ENCODE measurements at regions not wholly inside any gene's neighbourhood (a gene's known extent, or its start where the extent isn't known, plus 50 kb on each side); places are given as distances from the start of the nearest gene placed in this dataset.

GRCh38 chr18:55877321-55877720 lies 289.3 kb upstream of the TCF4 start:
- no peaks in the 10 kb centered on the region for H3K27me3 ChIP-seq (ENCODE audit: insufficient read depth, low read length, poor library complexity)
- H2BK120ac ChIP-seq (ENCODE audit: low read depth, low read length): no peak overlapping the region
- no peak overlapping the region for H3K4ac ChIP-seq (ENCODE audit: low read depth, low read length)
- H4K5ac ChIP-seq (ENCODE audit: low read length): no peak overlapping the region
- no peaks in the 10 kb centered on the region for H3K79me1 ChIP-seq (ENCODE audit: low read length)
- H3K27ac ChIP-seq (ENCODE audit: low read depth, low read length): no peak overlapping the region
- no peaks in the 10 kb centered on the region for H3K79me2 ChIP-seq (ENCODE audit: control insufficient read depth, insufficient read depth, low read length)
- no peak overlapping the region for H3K18ac ChIP-seq (ENCODE audit: low read length)
- no peak overlapping the region for H2BK15ac ChIP-seq (replicated peaks; ENCODE audit: low read depth)
- no peak for DNase-seq
- no peak overlapping the region for H4K8ac ChIP-seq (ENCODE audit: low read depth, low read length)
- H3K56ac ChIP-seq (ENCODE audit: low read length): no peak overlapping the region
- WGBS (ENCODE audit: extremely low coverage, insufficient coverage, low lambda C conversion rate): no CpG with 5 or more reads among the region's 1 CpG
- H3K9ac ChIP-seq (ENCODE audit: low read length): no peak overlapping the region
- no peak overlapping the region for H3K4me2 ChIP-seq (ENCODE audit: low read length)
- no peak overlapping the region for H3K4me3 ChIP-seq (ENCODE audit: low read length)
- H3K23ac ChIP-seq (ENCODE audit: low read length): no peak overlapping the region
- H2BK5ac ChIP-seq (ENCODE audit: low read length): no peak overlapping the region
- no peaks in the 10 kb centered on the region for H3K36me3 ChIP-seq (ENCODE audit: control insufficient read depth, insufficient read depth, low read length)
- peaks cover 2% of the 10 kb centered on the region for H3K4me1 ChIP-seq (ENCODE audit: control insufficient read depth, low read depth, low read length)
- no peak overlapping the region for H2AK5ac ChIP-seq (ENCODE audit: low read length)

- no peak overlapping the region for H2BK15ac ChIP-seq (replicated peaks; ENCODE audit: low read depth)
- no peaks in the 10 kb centered on the region for H3K79me1 ChIP-seq (ENCODE audit: low read length)
- no peak overlapping the region for H4K5ac ChIP-seq (ENCODE audit: low read length)
- peaks cover 2% of the 10 kb centered on the region for H3K4me1 ChIP-seq (ENCODE audit: control insufficient read depth, low read depth, low read length)
- no peak for DNase-seq
- no peak overlapping the region for H4K8ac ChIP-seq (ENCODE audit: low read depth, low read length)
- H3K36me3 ChIP-seq (ENCODE audit: control insufficient read depth, insufficient read depth, low read length): no peaks in the 10 kb centered on the region
- WGBS (ENCODE audit: extremely low coverage, insufficient coverage, low lambda C conversion rate): no CpG with 5 or more reads among the region's 2 CpGs
- no peaks in the 10 kb centered on the region for H3K79me2 ChIP-seq (ENCODE audit: control insufficient read depth, insufficient read depth, low read length)
- H3K56ac ChIP-seq (ENCODE audit: low read length): no peak overlapping the region
- H2BK120ac ChIP-seq (ENCODE audit: low read depth, low read length): no peak overlapping the region
- no peak overlapping the region for H2AK5ac ChIP-seq (ENCODE audit: low read length)
- H3K27ac ChIP-seq (ENCODE audit: low read depth, low read length): no peak overlapping the region
- H3K4me3 ChIP-seq (ENCODE audit: low read length): no peak overlapping the region
- no peak overlapping the region for H3K18ac ChIP-seq (ENCODE audit: low read length)
- H3K9ac ChIP-seq (ENCODE audit: low read length): no peak overlapping the region
- no peak overlapping the region for H3K4ac ChIP-seq (ENCODE audit: low read depth, low read length)
- no peak overlapping the region for H2BK5ac ChIP-seq (ENCODE audit: low read length)
- no peak overlapping the region for H3K23ac ChIP-seq (ENCODE audit: low read length)
- no peak overlapping the region for H3K4me2 ChIP-seq (ENCODE audit: low read length)
- H3K27me3 ChIP-seq (ENCODE audit: insufficient read depth, low read length, poor library complexity): no peaks in the 10 kb centered on the region
Measured at GRCh38 chr18:55876254-55876653, 288.3 kb upstream of the TCF4 start.

GRCh38 chr18:55875371-55875901 lies 287.4 kb upstream of the TCF4 start:
- no peaks in the 10 kb centered on the region for H3K79me1 ChIP-seq (ENCODE audit: low read length)
- H2BK5ac ChIP-seq (ENCODE audit: low read length): no peak overlapping the region
- H3K4me3 ChIP-seq (ENCODE audit: low read length): no peak overlapping the region
- H3K4ac ChIP-seq (ENCODE audit: low read depth, low read length): no peak overlapping the region
- H3K56ac ChIP-seq (ENCODE audit: low read length): no peak overlapping the region
- no peak overlapping the region for H2AK5ac ChIP-seq (ENCODE audit: low read length)
- H3K27ac ChIP-seq (ENCODE audit: low read depth, low read length): no peak overlapping the region
- no peaks in the 10 kb centered on the region for H3K36me3 ChIP-seq (ENCODE audit: control insufficient read depth, insufficient read depth, low read length)
- H3K18ac ChIP-seq (ENCODE audit: low read length): peak overlapping the region; percentile 87
- H3K4me1 ChIP-seq (ENCODE audit: control insufficient read depth, low read depth, low read length): peaks cover 2% of the 10 kb centered on the region
- no CpG with 5 or more reads among the region's 3 CpGs for WGBS (ENCODE audit: extremely low coverage, insufficient coverage, low lambda C conversion rate)
- no peaks in the 10 kb centered on the region for H3K27me3 ChIP-seq (ENCODE audit: insufficient read depth, low read length, poor library complexity)
- peak overlapping the region; percentile 7 for H4K5ac ChIP-seq (ENCODE audit: low read length)
- H4K8ac ChIP-seq (ENCODE audit: low read depth, low read length): peak overlapping the region; percentile 56
- no peak overlapping the region for H3K4me2 ChIP-seq (ENCODE audit: low read length)
- H3K79me2 ChIP-seq (ENCODE audit: control insufficient read depth, insufficient read depth, low read length): no peaks in the 10 kb centered on the region
- H2BK120ac ChIP-seq (ENCODE audit: low read depth, low read length): no peak overlapping the region
- H2BK15ac ChIP-seq (replicated peaks; ENCODE audit: low read depth): no peak overlapping the region
- DNase-seq: peak; percentile 40
- H3K9ac ChIP-seq (ENCODE audit: low read length): no peak overlapping the region
- no peak overlapping the region for H3K23ac ChIP-seq (ENCODE audit: low read length)

GRCh38 chr18:55869556-55870501 lies 281.8 kb upstream of the TCF4 start:
- Histone ChIP-seq H2AK5ac (ENCODE audit: low read length) (no peak overlapping the region), H3K27ac (ENCODE audit: low read depth, low read length) (no peak overlapping the region), H2BK15ac (replicated peaks; ENCODE audit: low read depth) (no peak overlapping the region), H3K4ac (ENCODE audit: low read depth, low read length) (no peak overlapping the region), H4K8ac (ENCODE audit: low read depth, low read length) (no peak overlapping the region), H4K5ac (ENCODE audit: low read length) (no peak overlapping the region), H3K27me3 (ENCODE audit: insufficient read depth, low read length, poor library complexity) (no peaks in the 10 kb centered on the region), H2BK5ac (ENCODE audit: low read length) (no peak overlapping the region), H3K18ac (ENCODE audit: low read length) (no peak overlapping the region), H3K4me1 (ENCODE audit: control insufficient read depth, low read depth, low read length) (no peaks in the 10 kb centered on the region), H3K9ac (ENCODE audit: low read length) (no peak overlapping the region), H3K56ac (ENCODE audit: low read length) (no peak overlapping the region), H3K79me2 (ENCODE audit: control insufficient read depth, insufficient read depth, low read length) (no peaks in the 10 kb centered on the region), H2BK120ac (ENCODE audit: low read depth, low read length) (no peak overlapping the region), H3K36me3 (ENCODE audit: control insufficient read depth, insufficient read depth, low read length) (no peaks in the 10 kb centered on the region), H3K23ac (ENCODE audit: low read length) (no peak overlapping the region), H3K79me1 (ENCODE audit: low read length) (no peaks in the 10 kb centered on the region), H3K4me3 (ENCODE audit: low read length) (no peak overlapping the region), H3K4me2 (ENCODE audit: low read length) (no peak overlapping the region)
- no peak for DNase-seq
- no CpG with 5 or more reads among the region's 7 CpGs for WGBS (ENCODE audit: extremely low coverage, insufficient coverage, low lambda C conversion rate)

GRCh38 chr18:55868909-55869308 lies 280.9 kb upstream of the TCF4 start:
- Histone ChIP-seq H3K23ac (ENCODE audit: low read length) (no peak overlapping the region), H3K18ac (ENCODE audit: low read length) (no peak overlapping the region), H4K5ac (ENCODE audit: low read length) (no peak overlapping the region), H2AK5ac (ENCODE audit: low read length) (no peak overlapping the region), H3K36me3 (ENCODE audit: control insufficient read depth, insufficient read depth, low read length) (no peaks in the 10 kb centered on the region), H3K56ac (ENCODE audit: low read length) (no peak overlapping the region), H3K4ac (ENCODE audit: low read depth, low read length) (no peak overlapping the region), H3K27ac (ENCODE audit: low read depth, low read length) (no peak overlapping the region), H4K8ac (ENCODE audit: low read depth, low read length) (no peak overlapping the region), H3K79me1 (ENCODE audit: low read length) (no peaks in the 10 kb centered on the region), H2BK5ac (ENCODE audit: low read length) (no peak overlapping the region), H3K27me3 (ENCODE audit: insufficient read depth, low read length, poor library complexity) (no peaks in the 10 kb centered on the region), H3K4me3 (ENCODE audit: low read length) (no peak overlapping the region), H2BK120ac (ENCODE audit: low read depth, low read length) (no peak overlapping the region), H3K4me2 (ENCODE audit: low read length) (no peak overlapping the region), H3K4me1 (ENCODE audit: control insufficient read depth, low read depth, low read length) (no peaks in the 10 kb centered on the region), H3K9ac (ENCODE audit: low read length) (no peak overlapping the region), H2BK15ac (replicated peaks; ENCODE audit: low read depth) (no peak overlapping the region), H3K79me2 (ENCODE audit: control insufficient read depth, insufficient read depth, low read length) (no peaks in the 10 kb centered on the region)
- WGBS (ENCODE audit: extremely low coverage, insufficient coverage, low lambda C conversion rate): no CpG with 5 or more reads among the region's 1 CpG
- no peak for DNase-seq
